NCI-H2029 treated with DMSO at 0.1 percent for 48 hours (cell line): ENCODE measurements at regions not wholly inside any gene's neighbourhood (a gene's known extent, or its start where the extent isn't known, plus 50 kb on each side); places are given as distances from the start of the nearest gene placed in this dataset.

Experiments
- DNase-seq: peaks from one replicate; lab custom pipeline; 2025; lab: John Stamatoyannopoulos, UW

- no peak for DNase-seq
Observed at GRCh38 chr9:87824216-87824875, 58.3 kb upstream of the SPATA31E1 start.

GRCh38 chr9:87824886-87825285 lies 57.8 kb upstream of the SPATA31E1 start:
- DNase-seq = no peak

GRCh38 chr9:87826331-87826730 lies 56.3 kb upstream of the SPATA31E1 start:
- no peak for DNase-seq

GRCh38 chr9:87827341-87827740 lies 55.3 kb upstream of the SPATA31E1 start:
- DNase-seq = no peak

GRCh38 chr9:87829756-87830155 lies 52.9 kb upstream of the SPATA31E1 start:
- no peak for DNase-seq

- DNase-seq = no peak
Observed at GRCh38 chr9:87830446-87830845, 52.2 kb upstream of the SPATA31E1 start.

GRCh38 chr9:87831159-87831558 lies 51.5 kb upstream of the SPATA31E1 start:
- no peak for DNase-seq
